SK-MEL-5 (cell line): ENCODE measurements at regions not wholly inside any gene's neighbourhood (a gene's known extent, or its start where the extent isn't known, plus 50 kb on each side); places are given as distances from the start of the nearest gene placed in this dataset.
"Not testable (repeated sequence)": the region's sequence is repeated elsewhere in the genome, so short reads cannot be mapped to it uniquely, and the experiment has no call there.

ENCODE experiments used
- DNase-seq: peaks from one replicate; pipeline ENCODE4 v3.0.0-alpha.2; 2016; ENCODE audit warnings: low read depth, low spot score
- in situ Hi-C: cut with HindIII; loops from 2 replicates; pipeline ENCODE4 v1.10.0; 2016; ENCODE audit warnings: low sequenced_read_pairs, high pct_unique_total_duplicates, low pct_unique_long_range_greater_than_20kb

DNA sequence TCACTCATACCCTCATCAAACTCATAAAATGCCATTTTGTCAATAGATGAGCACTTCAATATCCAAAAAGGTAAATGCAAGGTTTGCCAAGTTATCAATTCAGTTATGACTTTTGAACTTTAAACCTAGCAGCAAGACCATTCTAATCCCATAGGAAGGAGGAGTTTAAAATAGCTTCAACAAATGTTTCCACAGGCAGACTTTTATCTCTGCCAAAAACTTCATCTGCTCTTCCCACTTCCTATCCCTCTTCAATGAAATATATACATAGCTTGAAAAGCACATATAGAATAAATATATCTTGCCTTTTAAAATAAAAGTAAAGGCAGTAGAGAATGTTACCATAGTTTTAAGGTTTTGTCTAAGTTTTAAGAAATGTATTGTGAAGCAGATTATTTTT lies 1749.1 kb upstream of the SEL1L start:
- in situ Hi-C loops = no loop called here
- DNase-seq = no peak

DNA sequence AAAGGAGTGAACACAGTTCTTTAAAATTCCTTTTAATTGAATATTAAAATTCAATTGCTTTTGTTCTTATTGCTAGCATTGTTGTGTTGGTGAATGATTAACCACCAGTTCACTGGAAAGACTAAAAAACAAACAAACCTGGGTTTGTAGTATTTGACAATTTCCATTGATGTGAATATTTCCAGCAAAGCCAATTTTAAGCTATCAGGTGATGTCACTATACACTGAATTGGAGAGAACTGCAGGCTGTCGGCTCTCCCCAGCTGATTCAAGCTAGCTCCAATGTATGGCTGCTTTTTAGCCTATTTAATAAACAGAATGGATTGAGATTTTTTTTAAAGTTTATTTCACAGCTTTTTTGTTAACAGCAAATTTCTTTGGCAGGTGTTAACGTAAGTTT lies 1753.6 kb upstream of the SEL1L start:
- DNase-seq = no peak
- in situ Hi-C loops = no loop called here

DNA sequence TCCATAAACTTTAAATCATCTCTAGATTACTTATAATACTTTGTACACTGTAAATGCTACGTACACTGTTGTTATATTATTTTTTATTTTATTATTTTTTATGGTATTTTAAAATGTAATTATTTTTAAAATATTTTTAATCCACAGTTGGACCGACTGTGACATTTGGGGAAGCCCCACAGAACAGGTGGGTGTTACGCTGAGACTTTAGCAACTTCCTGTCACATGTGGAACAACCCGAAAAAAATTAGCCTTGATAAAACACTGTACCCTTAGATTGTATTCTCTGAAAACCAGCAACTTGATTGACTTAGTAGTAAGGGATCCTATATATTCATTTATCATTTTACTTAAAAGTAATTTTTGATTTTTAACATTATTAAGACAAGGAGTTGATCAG lies 1755.7 kb upstream of the SEL1L start:
- DNase-seq = no peak
- in situ Hi-C loops = no loop called here

DNA sequence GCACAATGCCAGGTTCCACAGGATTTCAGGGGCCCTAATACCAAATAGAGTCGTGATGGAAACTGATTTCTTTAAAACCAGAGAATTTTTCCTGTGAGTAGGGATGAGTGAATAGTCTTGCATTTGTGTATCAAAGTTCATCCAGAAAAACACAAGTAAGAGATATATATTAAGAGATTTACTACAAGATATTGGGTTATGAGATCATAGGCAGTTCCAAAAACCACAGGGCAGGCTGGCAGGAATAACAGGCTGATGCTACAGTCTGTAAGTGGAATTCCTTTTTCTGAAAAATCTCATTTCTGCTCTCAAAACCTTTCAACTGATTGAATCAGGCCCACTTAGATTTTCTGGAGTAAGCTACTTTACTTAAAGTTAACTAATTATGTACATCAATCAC lies 1756.2 kb upstream of the SEL1L start:
- no peak for DNase-seq
- in situ Hi-C loops = no loop called here

DNA sequence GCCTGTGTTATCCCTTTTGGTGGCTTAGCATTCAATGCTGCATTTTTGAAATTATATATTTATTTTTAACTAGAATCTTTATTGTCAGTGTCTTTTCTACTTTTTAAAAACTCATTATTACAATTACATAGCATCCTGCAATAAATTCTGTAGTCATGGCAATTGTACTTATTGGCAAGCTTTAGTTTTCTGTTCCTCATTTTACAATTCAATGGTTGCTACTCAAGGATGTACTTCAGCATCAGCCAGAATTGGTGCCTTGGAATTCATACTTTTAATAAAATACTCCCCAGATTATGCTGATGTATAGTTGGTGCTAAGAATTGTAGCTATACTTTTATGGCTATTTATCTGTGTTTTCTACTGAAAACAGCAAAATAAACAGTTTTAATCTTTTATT lies 1756.8 kb upstream of the SEL1L start:
- no peak for DNase-seq
- in situ Hi-C loops = no loop called here

DNA sequence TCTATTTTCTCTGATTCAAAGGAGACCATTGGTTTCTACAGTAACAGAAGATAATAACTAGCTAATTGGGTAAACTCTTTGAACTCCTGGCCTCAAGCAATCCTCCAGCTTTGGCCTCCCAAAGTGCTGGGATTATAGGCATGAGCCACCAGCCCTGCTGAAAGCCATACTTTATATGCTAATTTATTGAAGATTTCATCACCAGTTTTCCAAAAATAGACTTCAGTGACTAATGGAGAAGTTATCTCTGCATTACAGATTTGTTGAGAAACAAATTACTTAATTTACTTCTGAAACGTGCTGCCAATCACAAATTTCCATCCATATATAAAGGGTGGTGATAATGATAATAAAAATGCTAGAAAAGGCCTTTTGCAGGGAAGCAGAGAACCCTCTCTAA lies 1758.1 kb upstream of the SEL1L start:
- no peak for DNase-seq
- in situ Hi-C loops = no loop called here

- no peak for DNase-seq
- in situ Hi-C loops = no loop called here
These were observed 1761.3 kb upstream of the SEL1L start for GRCh38 chr14:83294941-83295340.

DNA sequence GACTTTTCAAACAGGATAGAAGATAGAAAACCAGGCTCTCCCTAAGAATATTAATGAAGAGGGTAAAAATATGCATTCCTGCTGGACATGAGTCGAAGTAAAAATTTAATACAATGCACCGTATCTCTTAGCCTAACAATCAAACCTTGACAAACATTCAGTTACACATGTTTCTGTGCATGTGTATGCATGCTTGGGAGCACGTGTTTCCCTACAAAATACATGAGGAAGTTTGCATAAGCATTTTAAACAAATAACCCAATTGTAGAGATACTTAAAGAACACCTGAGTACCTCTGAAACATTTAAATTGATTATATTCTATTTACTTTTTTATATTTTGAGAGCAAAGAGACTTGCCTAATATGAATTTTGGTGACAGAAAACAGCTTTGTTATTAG lies 1763.7 kb upstream of the SEL1L start:
- in situ Hi-C loops = no loop called here
- no peak for DNase-seq

- in situ Hi-C loops = not testable (repeated sequence)
- peak; percentile 3 for DNase-seq
These were observed 1764.4 kb upstream of the SEL1L start for GRCh38 chr14:83298016-83298415.

DNA sequence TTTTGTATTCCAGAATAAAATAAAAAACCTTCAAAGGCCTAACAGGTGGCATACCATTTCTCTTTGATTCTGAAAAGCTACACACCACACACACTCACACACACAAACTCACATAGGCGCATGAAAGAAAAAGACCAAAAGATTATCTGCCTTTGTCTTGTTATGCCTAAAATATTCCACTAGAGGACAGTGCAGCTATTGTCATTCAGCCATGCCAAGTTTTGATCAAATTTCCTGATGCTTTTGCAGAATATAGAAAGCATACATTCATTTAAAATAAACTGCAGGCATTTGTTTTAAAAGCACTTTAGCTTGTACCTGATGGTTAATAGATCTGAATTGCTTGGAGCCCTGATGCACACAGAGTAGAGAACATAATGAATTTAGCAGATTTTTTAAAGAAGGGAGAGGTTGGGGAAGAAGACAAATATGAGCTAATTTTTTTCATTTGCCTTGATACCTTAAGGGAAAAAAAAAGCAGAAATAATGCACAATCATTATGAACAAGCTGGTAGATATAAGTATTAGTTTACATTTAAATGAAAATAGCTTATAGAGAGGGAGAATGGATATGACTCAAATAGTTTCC lies 1766.9 kb upstream of the SEL1L start:
- peak; percentile 58 for DNase-seq
- in situ Hi-C loops = no loop called here

GRCh38 chr14:83301791-83302190 lies 1768.1 kb upstream of the SEL1L start:
- in situ Hi-C loops = no loop called here
- no peak for DNase-seq

DNA sequence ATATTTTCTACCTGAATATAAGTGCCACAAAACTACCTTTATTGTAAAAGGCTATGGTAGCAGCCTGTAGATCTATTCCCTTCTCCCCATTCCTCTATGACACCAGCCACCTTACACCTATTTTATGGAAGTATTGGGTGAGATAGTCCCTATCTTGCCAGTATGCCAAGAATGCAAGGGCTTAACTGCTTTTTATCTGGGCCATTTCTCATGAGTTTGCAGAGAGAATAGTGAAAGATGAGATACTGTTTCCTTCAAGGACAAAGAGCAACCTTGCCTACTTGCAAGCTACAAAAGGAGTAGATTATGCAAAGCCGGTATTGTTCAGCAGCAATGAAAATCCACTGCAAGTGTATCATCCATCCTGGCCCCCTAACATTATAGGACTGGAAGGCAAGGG lies 1775.6 kb upstream of the SEL1L start:
- in situ Hi-C loops = no loop called here
- DNase-seq = no peak

GRCh38 chr14:83309833-83310232 lies 1776.2 kb upstream of the SEL1L start:
- DNase-seq = no peak
- in situ Hi-C loops = no loop called here

- DNase-seq = no peak
- in situ Hi-C loops = no loop called here
These were observed 1778.9 kb upstream of the SEL1L start for GRCh38 chr14:83312511-83312910.

DNA sequence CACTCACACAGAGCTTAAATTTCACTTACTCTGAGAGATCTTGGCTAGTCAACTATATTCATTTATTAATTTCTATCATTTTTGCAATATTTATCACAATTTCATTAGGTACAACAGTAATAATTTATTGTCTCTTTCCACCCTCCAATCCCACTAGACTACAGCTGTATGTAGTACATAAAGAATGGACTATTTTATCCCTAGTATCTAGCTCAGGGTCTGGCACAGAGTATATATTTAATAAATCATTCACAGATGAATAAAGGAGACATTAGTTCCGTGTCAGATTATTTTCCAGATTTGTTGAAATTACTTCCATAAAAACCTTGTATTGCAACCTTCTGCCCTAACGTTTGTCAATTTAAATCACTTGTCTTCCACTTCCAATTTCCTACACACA lies 1781.1 kb upstream of the SEL1L start:
- no peak for DNase-seq
- in situ Hi-C loops = no loop called here

GRCh38 chr14:83316356-83316755 lies 1782.7 kb upstream of the SEL1L start:
- in situ Hi-C loops = no loop called here
- no peak for DNase-seq

GRCh38 chr14:83320837-83321236 lies 1787.2 kb upstream of the SEL1L start:
- in situ Hi-C loops = no loop called here
- DNase-seq = no peak

- in situ Hi-C loops = no loop called here
- no peak for DNase-seq
These were observed 1797.9 kb upstream of the SEL1L start for GRCh38 chr14:83331513-83331912.

GRCh38 chr14:83342590-83342989 lies 1808.9 kb upstream of the SEL1L start:
- no peak for DNase-seq
- in situ Hi-C loops = no loop called here

GRCh38 chr14:83347874-83348273 lies 1814.2 kb upstream of the SEL1L start:
- in situ Hi-C loops = no loop called here

More at GRCh38 chr14:83347874-83348273, 1814.2 kb upstream of the SEL1L start:
- no peak for DNase-seq
